ENCODE measurements at regions not wholly inside any gene's neighbourhood (a gene's known extent, or its start where the extent isn't known, plus 50 kb on each side); places are given as distances from the start of the nearest gene placed in this dataset.

GRCh38 chr3:113057117-113057516 lies 66.3 kb downstream of the GTPBP8 start:
- H3K4me1 ChIP-seq, result peaks cover 0 to 3% (median 0%) of the 10 kb centered on the region in 4 donors
- no peaks in the 10 kb centered on the region for H3K36me3 ChIP-seq
- no peak overlapping the region for H3K27ac ChIP-seq
- TF ChIP-seq, protein P1, sequence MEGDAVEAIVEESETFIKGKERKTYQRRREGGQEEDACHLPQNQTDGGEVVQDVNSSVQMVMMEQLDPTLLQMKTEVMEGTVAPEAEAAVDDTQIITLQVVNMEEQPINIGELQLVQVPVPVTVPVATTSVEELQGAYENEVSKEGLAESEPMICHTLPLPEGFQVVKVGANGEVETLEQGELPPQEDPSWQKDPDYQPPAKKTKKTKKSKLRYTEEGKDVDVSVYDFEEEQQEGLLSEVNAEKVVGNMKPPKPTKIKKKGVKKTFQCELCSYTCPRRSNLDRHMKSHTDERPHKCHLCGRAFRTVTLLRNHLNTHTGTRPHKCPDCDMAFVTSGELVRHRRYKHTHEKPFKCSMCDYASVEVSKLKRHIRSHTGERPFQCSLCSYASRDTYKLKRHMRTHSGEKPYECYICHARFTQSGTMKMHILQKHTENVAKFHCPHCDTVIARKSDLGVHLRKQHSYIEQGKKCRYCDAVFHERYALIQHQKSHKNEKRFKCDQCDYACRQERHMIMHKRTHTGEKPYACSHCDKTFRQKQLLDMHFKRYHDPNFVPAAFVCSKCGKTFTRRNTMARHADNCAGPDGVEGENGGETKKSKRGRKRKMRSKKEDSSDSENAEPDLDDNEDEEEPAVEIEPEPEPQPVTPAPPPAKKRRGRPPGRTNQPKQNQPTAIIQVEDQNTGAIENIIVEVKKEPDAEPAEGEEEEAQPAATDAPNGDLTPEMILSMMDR (IDR thresholded peaks at IDR 0.05), result no peak
- TF ChIP-seq EP300 (IDR thresholded peaks at IDR 0.05) (no peak), POLR2A (IDR thresholded peaks at IDR 0.05) (no peak)
- no peak for DNase-seq (ENCODE audit: low spot score in 2 of 2)
- H3K4me3 ChIP-seq, result no peak overlapping the region
- WGBS, 2 donors, result 31 to 37% methylated on average over 3 of the region's 3 CpGs
- H3K9me3 ChIP-seq, result no peaks in the 10 kb centered on the region
- no peaks in the 10 kb centered on the region for H3K27me3 ChIP-seq

- Histone ChIP-seq H3K36me3 (peaks cover 0 to 6% (median 0%) of the 10 kb centered on the region in 3 donors), H3K27ac (no peak overlapping the region), H3K9me3 (no peaks in the 10 kb centered on the region), H3K27me3 (no peaks in the 10 kb centered on the region), H3K4me3 (no peak overlapping the region), H3K4me1 (no peaks in the 10 kb centered on the region)
- DNase-seq (ENCODE audit: low spot score in 2 of 2), result no peak
- WGBS, 2 donors, result 90 to 94% methylated on average over 3 of the region's 3 CpGs
- TF ChIP-seq POLR2A (IDR thresholded peaks at IDR 0.05) (no peak), EP300 (IDR thresholded peaks at IDR 0.05) (no peak)
- TF ChIP-seq, protein P1 (IDR thresholded peaks at IDR 0.05), result no peak
Observed at GRCh38 chr3:113058188-113058587, 67.4 kb downstream of the GTPBP8 start.

DNA sequence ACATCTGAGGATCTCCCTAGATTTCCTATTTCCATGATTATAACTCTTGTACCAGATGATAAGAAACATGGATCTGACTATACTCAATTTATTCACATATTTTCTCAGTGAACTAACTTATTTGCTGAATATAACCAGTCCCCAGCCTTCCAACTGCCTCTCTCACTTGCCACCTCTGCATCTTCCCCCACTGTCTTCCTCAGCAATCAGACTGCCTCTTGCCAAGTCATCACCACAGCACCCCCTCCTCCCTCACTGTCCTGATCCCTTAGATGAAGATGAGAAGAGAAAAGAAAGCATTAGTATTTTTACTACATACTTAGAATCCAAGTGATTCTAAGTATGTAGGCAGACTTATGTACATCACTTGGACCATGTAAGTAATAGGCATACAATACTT lies 71.9 kb downstream of the GTPBP8 start:
- Histone ChIP-seq H3K4me1 (no peaks in the 10 kb centered on the region), H3K9me3 (peaks cover 0 to 12% (median 0%) of the 10 kb centered on the region in 4 donors), H3K4me3 (no peak overlapping the region), H3K27ac (no peak overlapping the region), H3K36me3 (peaks cover 0 to 30% (median 0%) of the 10 kb centered on the region in 3 donors), H3K27me3 (no peaks in the 10 kb centered on the region)
- TF ChIP-seq, protein P1 (IDR thresholded peaks at IDR 0.05), result no peak
- TF ChIP-seq POLR2A (IDR thresholded peaks at IDR 0.05) (no peak), EP300 (IDR thresholded peaks at IDR 0.05) (no peak)
- DNase-seq (ENCODE audit: low spot score in 2 of 2), result no peak

DNA sequence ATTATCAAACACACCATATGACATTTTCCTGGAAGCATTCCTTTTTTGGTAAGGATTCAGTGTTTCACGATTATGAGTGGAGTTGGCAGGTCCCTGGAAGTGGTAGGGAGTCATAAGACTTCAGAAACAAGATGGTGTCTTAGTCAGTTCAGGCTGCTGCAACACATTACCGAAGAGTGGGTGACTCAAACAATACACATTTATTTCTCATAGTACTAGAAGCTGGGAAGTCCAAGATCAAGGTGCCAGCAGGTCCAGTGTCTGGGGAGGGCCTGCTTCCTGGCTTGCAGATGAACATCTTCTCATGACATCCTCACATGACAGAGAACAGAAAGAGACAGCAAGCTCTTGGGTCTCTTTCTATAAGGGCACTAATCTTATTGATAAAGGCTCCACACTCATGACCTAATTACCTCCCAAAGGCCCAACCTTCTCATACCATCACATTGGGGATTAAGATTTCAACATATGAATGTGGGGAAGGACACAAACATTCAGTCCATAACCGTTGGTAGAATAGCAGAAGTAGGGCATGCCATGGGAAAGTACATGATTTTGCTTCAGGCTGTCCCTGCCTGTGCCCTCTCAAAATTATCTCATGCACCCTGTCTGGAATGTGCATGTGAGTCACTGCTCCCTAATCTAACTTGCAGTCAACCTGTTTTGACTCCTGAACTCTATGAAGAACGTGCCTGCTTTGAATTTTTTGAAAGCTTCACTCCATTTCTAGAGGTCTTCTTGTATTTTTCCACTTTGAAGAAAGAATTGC lies 72.5 kb downstream of the GTPBP8 start:
- Histone ChIP-seq H3K27ac (no peak overlapping the region), H3K9me3 (peaks cover 0 to 12% (median 0%) of the 10 kb centered on the region in 4 donors), H3K27me3 (no peaks in the 10 kb centered on the region)

DNA sequence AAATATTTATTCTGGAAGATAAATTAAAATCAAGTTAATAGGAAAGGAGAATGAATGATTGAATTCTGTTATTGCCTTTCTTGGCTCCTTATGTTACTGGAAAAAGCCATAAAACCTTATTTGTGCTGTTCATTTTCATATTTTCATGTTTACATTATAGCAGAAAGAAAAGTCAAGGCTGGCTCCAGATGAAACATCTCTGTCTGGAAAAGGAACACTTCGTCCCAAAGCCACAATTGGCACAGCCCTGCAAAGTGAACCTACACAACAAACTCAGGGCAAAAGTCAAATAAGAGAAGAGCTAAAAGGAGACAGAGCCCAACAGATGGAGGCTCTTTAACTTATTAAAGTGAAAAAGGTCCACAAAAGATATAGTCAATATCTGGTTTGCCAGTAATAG lies 73.4 kb downstream of the GTPBP8 start:
- DNase-seq (ENCODE audit: low spot score in 2 of 2), result no peak
- no peak overlapping the region for H3K4me3 ChIP-seq
- no peaks in the 10 kb centered on the region for H3K27me3 ChIP-seq
- H3K4me1 ChIP-seq, result no peaks in the 10 kb centered on the region
- WGBS, 2 donors, result 62 to 69% methylated on average over 1 of the region's 1 CpG
- H3K36me3 ChIP-seq, result peaks cover 0 to 30% (median 0%) of the 10 kb centered on the region in 3 donors
- no peak for TF ChIP-seq EP300 (IDR thresholded peaks at IDR 0.05)
- no peak for TF ChIP-seq POLR2A (IDR thresholded peaks at IDR 0.05)
- peaks cover 0 to 12% (median 0%) of the 10 kb centered on the region in 4 donors for H3K9me3 ChIP-seq
- H3K27ac ChIP-seq, result no peak overlapping the region

More for the DNA sequence above, 72.5 kb downstream of the GTPBP8 start:
- WGBS, 2 donors, result 82% methylated on average over 4 of the region's 4 CpGs
- peaks cover 0 to 30% (median 0%) of the 10 kb centered on the region in 3 donors for H3K36me3 ChIP-seq
- TF ChIP-seq EP300 (IDR thresholded peaks at IDR 0.05), result no peak
- no peak for TF ChIP-seq POLR2A (IDR thresholded peaks at IDR 0.05)
- TF ChIP-seq, protein P1 (IDR thresholded peaks at IDR 0.05), result no peak
- DNase-seq (ENCODE audit: low spot score in 2 of 2), result no peak
- H3K4me3 ChIP-seq, result no peak overlapping the region
- H3K4me1 ChIP-seq, result no peaks in the 10 kb centered on the region

All from tibial nerve (tissue), 4 donors.